GM12891 (cell line): ENCODE measurements at regions not wholly inside any gene's neighbourhood (a gene's known extent, or its start where the extent isn't known, plus 50 kb on each side); places are given as distances from the start of the nearest gene placed in this dataset.

Experiments used
- POLR2A ChIP-seq: IDR thresholded peaks from 2 replicates; pipeline ENCODE4 v1.6.1; 2011; ENCODE audit warnings: low read depth, low read length, control low read depth
- POLR2AphosphoS5 ChIP-seq: IDR thresholded peaks from 2 replicates; pipeline ENCODE4 v1.6.1; 2011; ENCODE audit warnings: low read depth, low read length, control low read depth
- SPI1 ChIP-seq: IDR thresholded peaks from 2 replicates; pipeline ENCODE4 v1.6.1; 2011; ENCODE audit warnings: low read depth, low read length, control low read depth
- TAF1 ChIP-seq: IDR thresholded peaks from 2 replicates; pipeline ENCODE4 v1.6.1; 2011; ENCODE audit warnings: low read depth, low read length, control low read depth

DNA sequence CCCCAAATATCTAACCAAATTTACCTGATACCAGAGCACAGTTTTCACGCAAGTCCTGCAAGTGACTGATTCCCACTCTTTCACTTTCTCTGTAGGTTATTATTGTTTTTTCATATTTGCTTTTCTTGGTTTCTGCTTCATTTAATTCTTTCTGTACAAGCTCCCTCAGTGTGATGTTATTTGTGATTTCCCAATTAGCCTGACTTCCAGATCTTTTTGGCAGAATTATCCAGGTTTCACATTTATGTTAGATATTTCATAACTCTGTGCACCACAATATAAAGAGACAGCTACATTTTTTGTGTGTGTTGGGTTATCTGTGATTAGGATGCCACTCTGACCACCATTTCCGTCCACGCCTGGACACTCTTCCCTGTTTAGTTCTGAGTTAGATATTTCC, 381.5 kb upstream of the CNTNAP2 start:
- TF ChIP-seq POLR2AphosphoS5 (no peak), POLR2A (no peak), TAF1 (no peak), SPI1 (no peak)
